HG02588 (cell line): ENCODE measurements at regions not wholly inside any gene's neighbourhood (a gene's known extent, or its start where the extent isn't known, plus 50 kb on each side); places are given as distances from the start of the nearest gene placed in this dataset.
"Not testable (repeated sequence)": the region's sequence is repeated elsewhere in the genome, so short reads cannot be mapped to it uniquely, and the experiment has no call there.

Experiments used
- ATAC-seq: cut with Tn5 transposase; IDR thresholded peaks from one replicate; pipeline ENCODE4 v1.9.1; 2021; ENCODE audit warnings: mild to moderate bottlenecking, moderate library complexity; ENCODE audit not compliant: unreplicated experiment

- ATAC-seq, result peak; percentile 50
These were observed 65.4 kb upstream of the ENPP6 start for GRCh38 chr4:184282895-184283654.

- no peak for ATAC-seq
These were observed 64.6 kb upstream of the ENPP6 start for GRCh38 chr4:184282251-184282713.

GRCh38 chr4:184281231-184282139 lies 63.8 kb upstream of the ENPP6 start:
- ATAC-seq, result peak; percentile 27

GRCh38 chr4:184280591-184281071 lies 63.0 kb upstream of the ENPP6 start:
- ATAC-seq, result peak; percentile 34

- ATAC-seq, result no peak
These were observed 62.5 kb upstream of the ENPP6 start for GRCh38 chr4:184280137-184280536.

- ATAC-seq, result no peak
These were observed 61.9 kb upstream of the ENPP6 start for GRCh38 chr4:184279496-184280061.

- ATAC-seq, result not testable (repeated sequence)
These were observed 60.1 kb upstream of the ENPP6 start for GRCh38 chr4:184277769-184278168.

GRCh38 chr4:184277010-184277409 lies 59.3 kb upstream of the ENPP6 start:
- ATAC-seq, result not testable (repeated sequence)

- ATAC-seq, result not testable (repeated sequence)
These were observed 58.7 kb upstream of the ENPP6 start for GRCh38 chr4:184276346-184276745.

- no peak for ATAC-seq
These were observed 58.1 kb upstream of the ENPP6 start for GRCh38 chr4:184275766-184276165.

- no peak for ATAC-seq
These were observed 56.7 kb upstream of the ENPP6 start for GRCh38 chr4:184274286-184274951.

GRCh38 chr4:184273166-184274147 lies 55.8 kb upstream of the ENPP6 start:
- no peak for ATAC-seq

- ATAC-seq, result no peak
These were observed 53.2 kb upstream of the ENPP6 start for GRCh38 chr4:184270808-184271413.

GRCh38 chr4:184269879-184270430 lies 52.3 kb upstream of the ENPP6 start:
- no peak for ATAC-seq

GRCh38 chr4:184268584-184269160 lies 51.0 kb upstream of the ENPP6 start:
- no peak for ATAC-seq

GRCh38 chr4:184267673-184268583 lies 50.3 kb upstream of the ENPP6 start:
- ATAC-seq, result peak; percentile 83
